ENCODE measurements at regions not wholly inside any gene's neighbourhood (a gene's known extent, or its start where the extent isn't known, plus 50 kb on each side); places are given as distances from the start of the nearest gene placed in this dataset.

GRCh38 chr4:138671606-138672084 is 343.9 kb upstream of the NOCT start:
- TF ChIP-seq CTCF (IDR thresholded peaks at IDR 0.05; ENCODE audit: low read depth, low read length, poor library complexity, severe bottlenecking): no peak
- no peak for TF ChIP-seq EZH2phosphoT487 (IDR thresholded peaks at IDR 0.05; ENCODE audit: borderline replicate concordance, low read length)

Measured in DOHH2 (cell line).